ENCODE measurements at regions not wholly inside any gene's neighbourhood (a gene's known extent, or its start where the extent isn't known, plus 50 kb on each side); places are given as distances from the start of the nearest gene placed in this dataset.

DNA sequence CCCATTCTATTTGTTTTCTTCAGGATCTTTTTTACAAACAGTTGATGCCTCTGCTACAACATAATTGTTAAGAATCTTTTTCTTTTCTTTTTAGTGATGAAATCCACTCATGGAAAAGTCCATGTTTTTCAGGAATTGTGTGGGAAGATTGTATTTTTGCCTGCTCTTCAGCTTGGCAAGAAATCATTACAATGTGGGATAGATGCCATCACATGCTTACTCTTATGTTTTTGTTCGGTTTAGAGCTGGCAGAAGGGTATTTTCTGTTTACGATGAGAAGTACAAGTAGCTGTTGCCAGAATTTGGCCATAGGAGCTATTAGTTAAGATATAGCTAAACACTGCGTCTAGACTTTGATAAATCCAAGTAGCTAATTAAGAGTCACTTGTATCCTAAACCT lies 2585.3 kb downstream of the ARAP2 start:
- Histone ChIP-seq H3K4me3 (no peak overlapping the region), H3K9me3 (no peaks in the 10 kb centered on the region), H3K36me3 (no peaks in the 10 kb centered on the region), H3K4me1 (no peaks in the 10 kb centered on the region), H3K27ac (no peak overlapping the region), H3K27me3 (no peaks in the 10 kb centered on the region)
- no peak for ATAC-seq
- in situ Hi-C loops (cut with MboI; ENCODE audit: low sequenced_read_pairs in 4 of 4) (no loop called here), intact Hi-C loops (cut with DNase I; ENCODE audit: low total_unique reads) (no loop called here)
- no peak for TF ChIP-seq POLR2A (IDR thresholded peaks at IDR 0.05)
- TF ChIP-seq, protein P1, sequence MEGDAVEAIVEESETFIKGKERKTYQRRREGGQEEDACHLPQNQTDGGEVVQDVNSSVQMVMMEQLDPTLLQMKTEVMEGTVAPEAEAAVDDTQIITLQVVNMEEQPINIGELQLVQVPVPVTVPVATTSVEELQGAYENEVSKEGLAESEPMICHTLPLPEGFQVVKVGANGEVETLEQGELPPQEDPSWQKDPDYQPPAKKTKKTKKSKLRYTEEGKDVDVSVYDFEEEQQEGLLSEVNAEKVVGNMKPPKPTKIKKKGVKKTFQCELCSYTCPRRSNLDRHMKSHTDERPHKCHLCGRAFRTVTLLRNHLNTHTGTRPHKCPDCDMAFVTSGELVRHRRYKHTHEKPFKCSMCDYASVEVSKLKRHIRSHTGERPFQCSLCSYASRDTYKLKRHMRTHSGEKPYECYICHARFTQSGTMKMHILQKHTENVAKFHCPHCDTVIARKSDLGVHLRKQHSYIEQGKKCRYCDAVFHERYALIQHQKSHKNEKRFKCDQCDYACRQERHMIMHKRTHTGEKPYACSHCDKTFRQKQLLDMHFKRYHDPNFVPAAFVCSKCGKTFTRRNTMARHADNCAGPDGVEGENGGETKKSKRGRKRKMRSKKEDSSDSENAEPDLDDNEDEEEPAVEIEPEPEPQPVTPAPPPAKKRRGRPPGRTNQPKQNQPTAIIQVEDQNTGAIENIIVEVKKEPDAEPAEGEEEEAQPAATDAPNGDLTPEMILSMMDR (IDR thresholded peaks at IDR 0.05 in 4 of 5, conservative IDR thresholded peaks at IDR 0.05 in 1 of 5), result no peak
- no peak for DNase-seq

DNA sequence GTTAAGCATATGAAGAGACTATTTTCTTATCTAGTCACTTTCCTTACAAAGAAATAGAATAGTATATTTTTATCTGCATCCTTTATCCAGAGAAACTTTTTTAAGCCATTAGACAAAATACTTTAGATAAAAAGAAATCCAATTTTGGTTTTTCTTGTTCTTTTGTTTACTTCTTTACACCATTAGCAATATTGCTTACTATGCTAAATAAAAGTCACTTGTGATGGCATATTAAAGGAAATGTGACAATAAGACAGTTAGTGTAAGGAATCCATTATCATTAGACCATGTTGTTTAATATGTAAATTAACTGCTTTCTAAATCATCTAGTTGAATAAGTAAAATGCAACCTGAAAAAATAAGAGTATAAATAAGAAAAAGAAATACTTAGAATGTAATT lies 2582.7 kb downstream of the ARAP2 start:
- ATAC-seq, result no peak
- intact Hi-C loops (cut with DNase I; ENCODE audit: low total_unique reads), result no loop called here

GRCh38 chr4:33685939-33686338 lies 2558.4 kb downstream of the ARAP2 start:
- H3K27ac ChIP-seq, result no peak overlapping the region
- ATAC-seq, result no peak

More for the DNA sequence above, 2582.7 kb downstream of the ARAP2 start:
- Histone ChIP-seq H3K9me3 (no peaks in the 10 kb centered on the region), H3K4me3 (no peak overlapping the region), H3K27me3 (no peaks in the 10 kb centered on the region), H3K4me1 (no peaks in the 10 kb centered on the region), H3K27ac (no peak overlapping the region), H3K36me3 (no peaks in the 10 kb centered on the region)
- TF ChIP-seq, protein P1 (IDR thresholded peaks at IDR 0.05 in 4 of 5, conservative IDR thresholded peaks at IDR 0.05 in 1 of 5), result no peak
- no peak for TF ChIP-seq POLR2A (IDR thresholded peaks at IDR 0.05)
- in situ Hi-C loops (cut with MboI; ENCODE audit: low sequenced_read_pairs in 4 of 4), result no loop called here
- DNase-seq, result no peak

DNA sequence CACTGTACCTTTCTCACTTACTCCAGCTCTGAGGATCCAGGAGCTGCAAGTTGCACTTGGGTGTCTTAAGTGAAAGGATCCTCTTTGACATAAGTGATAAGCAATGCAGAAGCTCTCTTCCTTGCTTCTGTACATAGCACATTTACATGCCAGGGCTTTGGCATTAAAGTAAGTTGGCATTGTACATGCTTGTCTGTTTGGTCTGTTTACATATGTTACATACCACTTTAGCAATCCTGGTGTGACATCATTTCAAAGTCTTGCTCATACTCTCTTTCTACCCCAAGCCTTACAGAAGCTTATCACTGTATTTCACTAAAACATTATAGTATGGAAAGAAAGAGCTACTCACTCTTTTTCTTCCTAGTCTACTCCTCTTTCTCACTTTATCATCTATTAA lies 2548.3 kb downstream of the ARAP2 start:
- Histone ChIP-seq H3K4me1 (no peaks in the 10 kb centered on the region), H3K27ac (no peak overlapping the region), H3K27me3 (no peaks in the 10 kb centered on the region), H3K4me3 (no peak overlapping the region), H3K9me3 (no peaks in the 10 kb centered on the region), H3K36me3 (no peaks in the 10 kb centered on the region)
- DNase-seq, result no peak
- ATAC-seq, result no peak
- TF ChIP-seq, protein P1 (IDR thresholded peaks at IDR 0.05 in 4 of 5, conservative IDR thresholded peaks at IDR 0.05 in 1 of 5), result no peak
- no peak for TF ChIP-seq POLR2A (IDR thresholded peaks at IDR 0.05)
- intact Hi-C loops (cut with DNase I; ENCODE audit: low total_unique reads), result no loop called here
- in situ Hi-C loops (cut with MboI; ENCODE audit: low sequenced_read_pairs in 4 of 4), result no loop called here

More at GRCh38 chr4:33685939-33686338, 2558.4 kb downstream of the ARAP2 start:
- in situ Hi-C loops (cut with MboI; ENCODE audit: low sequenced_read_pairs in 4 of 4), result no loop called here
- Histone ChIP-seq H3K36me3 (no peaks in the 10 kb centered on the region), H3K4me3 (no peak overlapping the region), H3K27me3 (no peaks in the 10 kb centered on the region), H3K9me3 (no peaks in the 10 kb centered on the region), H3K4me1 (no peaks in the 10 kb centered on the region)
- TF ChIP-seq, protein P1 (IDR thresholded peaks at IDR 0.05 in 4 of 5, conservative IDR thresholded peaks at IDR 0.05 in 1 of 5), result no peak
- TF ChIP-seq POLR2A (IDR thresholded peaks at IDR 0.05), result no peak
- DNase-seq, result no peak
- intact Hi-C loops (cut with DNase I; ENCODE audit: low total_unique reads), result no loop called here

GRCh38 chr4:33696586-33696985 lies 2547.7 kb downstream of the ARAP2 start:
- Histone ChIP-seq H3K27me3 (no peaks in the 10 kb centered on the region), H3K4me1 (no peaks in the 10 kb centered on the region), H3K27ac (no peak overlapping the region), H3K36me3 (no peaks in the 10 kb centered on the region), H3K9me3 (no peaks in the 10 kb centered on the region), H3K4me3 (no peak overlapping the region)
- in situ Hi-C loops (cut with MboI; ENCODE audit: low sequenced_read_pairs in 4 of 4), result no loop called here
- TF ChIP-seq, protein P1 (IDR thresholded peaks at IDR 0.05 in 4 of 5, conservative IDR thresholded peaks at IDR 0.05 in 1 of 5), result no peak
- TF ChIP-seq POLR2A (IDR thresholded peaks at IDR 0.05), result no peak
- no peak for ATAC-seq
- intact Hi-C loops (cut with DNase I; ENCODE audit: low total_unique reads), result no loop called here
- no peak for DNase-seq
